B cell (primary cell): ENCODE measurements at regions not wholly inside any gene's neighbourhood (a gene's known extent, or its start where the extent isn't known, plus 50 kb on each side); places are given as distances from the start of the nearest gene placed in this dataset.

Experiments used
- ATAC-seq: fragments of 200-7000 bp; cut with Tn5 transposase; one replicate; pipeline ENCODE4 v1.10.0; 2021; ENCODE audit warnings: low read depth, mild to moderate bottlenecking, moderate number of reproducible peaks, moderate library complexity
- CTCF ChIA-PET: fragments of 350-600 bp; sonication (Branson Sonifier 250); formaldehyde crosslinking; loops from one replicate; lab custom pipeline; 2021; ENCODE audit warnings: antibody characterized with exemption, inconsistent platforms; lab: Charles Lee
- POLR2A ChIA-PET: fragments of 350-600 bp; sonication (Branson Sonifier 250); formaldehyde crosslinking; loops from one replicate; lab custom pipeline; 2021; ENCODE audit warnings: antibody characterized with exemption; lab: Charles Lee
- DNase-seq: peaks from one replicate; pipeline ENCODE4 v3.0.0; 2013
- H2AFZ ChIP-seq: 2 replicates; pipeline ENCODE4 v1.6.1; 2012; ENCODE audit warnings: mild to moderate bottlenecking, low read depth, low read length; ENCODE audit not compliant: insufficient read depth, poor library complexity, severe bottlenecking
- H3K27ac ChIP-seq, 2 donors: 1 replicate in 1 of 2; 2 replicates in 1 of 2; pipeline ENCODE4 v1.5.1; 2012 to 2013; ENCODE audit warnings: low read length in 2 of 2, mild to moderate bottlenecking in 2 of 2, moderate library complexity in 1 of 2
- H3K27me3 ChIP-seq, 4 experiments: fragments of 200-600 bp in 1 of 4; sonication (generic) in 1 of 4; replicated peaks in 1 of 4; 1 replicate in 2 of 4; 2 replicates in 2 of 4; pipeline versions ENCODE4 v1.6.1 to v1.7.0; 2013 to 2016; ENCODE audit warnings: low read length in 3 of 4, mild to moderate bottlenecking in 2 of 4, mixed read lengths in 1 of 4, moderate library complexity in 1 of 4; ENCODE audit not compliant: insufficient read depth in 4 of 4, control insufficient read depth in 3 of 4; ENCODE audit errors: control extremely low read depth in 1 of 4
- H3K36me3 ChIP-seq, 2 experiments: replicated peaks in 1 of 2; 1 replicate in 1 of 2; 2 replicates in 1 of 2; pipeline versions ENCODE4 v1.6.1 to v1.7.1; 2013; ENCODE audit warnings: low read length in 1 of 2; ENCODE audit not compliant: insufficient read depth in 2 of 2, control insufficient read depth in 1 of 2; ENCODE audit errors: control extremely low read depth in 1 of 2, extremely low read depth in 1 of 2
- H3K4me1 ChIP-seq, 2 donors: fragments of 200-600 bp in 1 of 2; sonication (generic) in 1 of 2; 1 replicate in 1 of 2; 2 replicates in 1 of 2; pipeline versions ENCODE4 v1.5.1 to v1.6.1; 2013 to 2017; ENCODE audit warnings: low read length in 2 of 2; ENCODE audit not compliant: control insufficient read depth in 2 of 2, insufficient read depth in 2 of 2
- H3K4me2 ChIP-seq: replicated peaks from 2 replicates; pipeline ENCODE3; 2012; ENCODE audit warnings: mild to moderate bottlenecking, low read depth, low read length; ENCODE audit not compliant: poor library complexity, severe bottlenecking
- H3K4me3 ChIP-seq, 5 experiments: fragments of 200-600 bp in 1 of 5; sonication (generic) in 1 of 5; 1 replicate in 3 of 5; 2 replicates in 2 of 5; pipeline versions ENCODE4 v1.5.1 to v1.7.0; 2011 to 2016; ENCODE audit warnings: low read length in 4 of 5, mild to moderate bottlenecking in 4 of 5, low read depth in 2 of 5, control low read depth in 1 of 5, moderate library complexity in 1 of 5; ENCODE audit not compliant: insufficient read depth in 1 of 5; ENCODE audit errors: control extremely low read depth in 1 of 5, extremely low read depth in 1 of 5
- H3K79me2 ChIP-seq: fragments of 200-600 bp; sonication (generic); one replicate; pipeline ENCODE4 v1.6.0; 2016; ENCODE audit warnings: low read length; ENCODE audit not compliant: control insufficient read depth, insufficient read depth
- H3K9ac ChIP-seq: fragments of 200-600 bp; sonication (generic); 2 replicates; pipeline ENCODE4 v1.6.1; 2017; ENCODE audit warnings: mild to moderate bottlenecking, low read length, moderate library complexity
- H3K9me3 ChIP-seq, 3 donors: one replicate each; pipeline versions ENCODE4 v1.6.1 to v1.7.1; 2013; ENCODE audit warnings: low read length in 2 of 3; ENCODE audit not compliant: control insufficient read depth in 2 of 3, insufficient read depth in 1 of 3; ENCODE audit errors: control extremely low read depth in 1 of 3
- H4K20me1 ChIP-seq: 2 replicates; pipeline ENCODE4 v1.6.0; 2012; ENCODE audit warnings: mild to moderate bottlenecking, low read length; ENCODE audit not compliant: insufficient read depth, control insufficient read depth, poor library complexity, severe bottlenecking
- H3K27ac Mint-ChIP-seq: one replicate; pipeline ENCODE4 v1.8.0; 2021; ENCODE audit warnings: mixed read lengths
- H3K27me3 Mint-ChIP-seq: one replicate; pipeline ENCODE4 v1.8.0; 2021; ENCODE audit warnings: mixed read lengths
- H3K4me1 Mint-ChIP-seq: one replicate; pipeline ENCODE4 v1.8.0; 2021; ENCODE audit warnings: mixed read lengths
- H3K4me3 Mint-ChIP-seq: one replicate; pipeline ENCODE4 v1.8.0; 2021; ENCODE audit warnings: mixed read lengths
- H3K9me3 Mint-ChIP-seq: one replicate; pipeline ENCODE4 v1.8.0; 2022; ENCODE audit warnings: mixed read lengths; ENCODE audit not compliant: insufficient read depth
- CTCF ChIP-seq: fragments of 200-600 bp; IDR thresholded peaks from one replicate; pipeline ENCODE4 v1.8.0; 2022; ENCODE audit warnings: antibody characterized with exemption, mild to moderate bottlenecking
- EZH2 ChIP-seq: IDR thresholded peaks from 2 replicates; pipeline ENCODE4 v1.6.1; 2012; ENCODE audit warnings: borderline replicate concordance, low read depth, mild to moderate bottlenecking, moderate library complexity, low read length; ENCODE audit not compliant: insufficient read depth, poor library complexity, severe bottlenecking
- WGBS: methylation state at CpG from one replicate; pipeline ENCODE4 v1.1.5; 2013; ENCODE audit warnings: missing lambda C conversion rate; ENCODE audit not compliant: insufficient coverage; 5-methylcytosine and 5-hydroxymethylcytosine counted together
- intact Hi-C: fragments of 100-400 bp; cut with micrococcal nuclease; formaldehyde crosslinking; loops from one replicate; pipeline ENCODE4 v1.10.0; 2022

- no peak for ATAC-seq
- no peak for DNase-seq
- intact Hi-C loops: no loop called here
- Histone ChIP-seq H4K20me1 (no peaks in the 10 kb centered on the region), H3K4me2 (no peak overlapping the region), H3K36me3 (no peaks in the 10 kb centered on the region), H3K4me1 (no peaks in the 10 kb centered on the region), H3K27ac (no peak overlapping the region), H3K9me3 (peaks cover 2 to 22% (median 21%) of the 10 kb centered on the region in 3 donors), H3K4me3 (no peak overlapping the region), H3K79me2 (no peaks in the 10 kb centered on the region), H3K9ac (no peak overlapping the region), H3K27me3 (peaks cover 0 to 8% (median 0%) of the 10 kb centered on the region in 4 experiments), H2AFZ (no peak overlapping the region)
- Mint-ChIP-seq H3K27ac (no peak overlapping the region), H3K4me1 (no peaks in the 10 kb centered on the region), H3K4me3 (no peak overlapping the region), H3K9me3 (peaks cover 16% of the 10 kb centered on the region), H3K27me3 (peaks cover 17% of the 10 kb centered on the region)
- 75% methylated on average over 2 of the region's 2 CpGs for WGBS
- TF ChIP-seq EZH2 (no peak), CTCF (no peak)
- POLR2A ChIA-PET: no interaction called here
- CTCF ChIA-PET: no interaction called here
Measured at GRCh38 chr5:133723126-133723525, 110.8 kb upstream of the FSTL4 start.

DNA sequence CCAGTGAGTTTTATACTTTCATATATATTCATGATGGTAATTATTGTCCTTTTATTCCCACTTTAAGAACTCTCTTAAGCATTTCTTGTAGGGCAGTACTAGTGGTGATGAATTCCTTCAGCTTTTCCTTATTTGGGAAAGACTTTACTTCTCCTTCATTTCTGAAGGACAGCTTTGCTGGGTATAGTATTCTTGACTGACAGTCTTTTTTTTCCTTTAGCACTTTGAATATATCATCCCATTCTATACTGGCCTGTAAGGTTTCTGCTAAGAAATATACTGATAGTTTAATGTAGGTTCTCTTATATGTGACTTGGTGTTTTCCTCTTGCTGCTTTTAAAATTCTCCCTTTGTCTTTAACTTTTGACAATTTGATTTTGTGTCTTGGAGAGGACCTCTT is 109.0 kb upstream of the FSTL4 start:
- no peaks in the 10 kb centered on the region for H3K36me3 ChIP-seq
- ChIA-PET POLR2A (no interaction called here), CTCF (no interaction called here)
- no peak for TF ChIP-seq CTCF
- no peak for TF ChIP-seq EZH2
- no peak overlapping the region for H3K4me2 ChIP-seq
- intact Hi-C loops: no loop called here
- no peak overlapping the region for H3K27ac Mint-ChIP-seq
- H3K9ac ChIP-seq: no peak overlapping the region
- H3K27me3 ChIP-seq: peaks cover 0 to 8% (median 0%) of the 10 kb centered on the region in 4 experiments
- ATAC-seq (no peak), DNase-seq (no peak)
- no peak overlapping the region for H3K27ac ChIP-seq
- no peak overlapping the region for H3K4me3 ChIP-seq
- peaks cover 16% of the 10 kb centered on the region for H3K9me3 Mint-ChIP-seq
- peaks cover 2 to 22% (median 21%) of the 10 kb centered on the region in 3 donors for H3K9me3 ChIP-seq
- H4K20me1 ChIP-seq: no peaks in the 10 kb centered on the region
- H3K4me1 ChIP-seq: no peaks in the 10 kb centered on the region
- H2AFZ ChIP-seq: no peak overlapping the region
- H3K27me3 Mint-ChIP-seq: peaks cover 21% of the 10 kb centered on the region
- H3K4me3 Mint-ChIP-seq: no peak overlapping the region
- H3K79me2 ChIP-seq: no peaks in the 10 kb centered on the region
- no peaks in the 10 kb centered on the region for H3K4me1 Mint-ChIP-seq
